Endothelial cell of umbilical vein (primary cell): ENCODE measurements at regions not wholly inside any gene's neighbourhood (a gene's known extent, or its start where the extent isn't known, plus 50 kb on each side); places are given as distances from the start of the nearest gene placed in this dataset.

Source experiments
- CTCF ChIP-seq, 2 donors: IDR thresholded peaks; 1 replicate in 1 of 2; 2 replicates in 1 of 2; pipeline ENCODE4 v1.5.1; 2011; ENCODE audit warnings: low read length in 2 of 2, mild to moderate bottlenecking in 2 of 2, moderate library complexity in 2 of 2, control low read depth in 1 of 2, inconsistent platforms in 1 of 2, low read depth in 1 of 2; ENCODE audit not compliant: insufficient read depth in 1 of 2; ENCODE audit errors: extremely low read depth in 1 of 2
- EZH2 ChIP-seq: IDR thresholded peaks from 2 replicates; pipeline ENCODE4 v1.6.1; 2012; ENCODE audit warnings: borderline replicate concordance, low read depth, mild to moderate bottlenecking, moderate library complexity, low read length, inconsistent platforms; ENCODE audit not compliant: severe bottlenecking
- MYC ChIP-seq: IDR thresholded peaks from one replicate; pipeline ENCODE4 v1.6.1; 2011; ENCODE audit warnings: mild to moderate bottlenecking, low read depth, low read length
- POLR2A ChIP-seq: IDR thresholded peaks from 2 replicates; pipeline ENCODE4 v1.6.1; 2012; ENCODE audit warnings: low read depth, mild to moderate bottlenecking, control low read depth, low read length

GRCh38 chr10:29370097-29371092, 81.5 kb downstream of the LYZL1 start:
- TF ChIP-seq MYC: no peak
- no peak for TF ChIP-seq CTCF (IDR thresholded peaks at IDR 0.05; ENCODE audit: extremely low read depth in 1 of 2, insufficient read depth in 1 of 2, low read depth in 1 of 2, low read length in 2 of 2)
- TF ChIP-seq POLR2A: no peak
- no peak for TF ChIP-seq EZH2
